Neural progenitor cell (in vitro differentiated cells): ENCODE measurements at regions not wholly inside any gene's neighbourhood (a gene's known extent, or its start where the extent isn't known, plus 50 kb on each side); places are given as distances from the start of the nearest gene placed in this dataset.

Source experiments
- EZH2 ChIP-seq: fragments of 200-600 bp; sonication (generic); IDR thresholded peaks from 2 replicates; pipeline ENCODE4 v1.6.1; 2017; ENCODE audit warnings: antibody characterized with exemption, mild to moderate bottlenecking, moderate library complexity
- EZH2phosphoT487 ChIP-seq: fragments of 200-600 bp; sonication (generic); IDR thresholded peaks from 2 replicates; pipeline ENCODE4 v1.6.1; 2017; ENCODE audit warnings: antibody characterized with exemption
- TF ChIP-seq, protein P1 (sequence below): fragments of 200-600 bp; sonication (generic); IDR thresholded peaks from 2 replicates; pipeline ENCODE4 v1.5.1; 2017; ENCODE audit warnings: antibody characterized with exemption, mild to moderate bottlenecking

DNA sequence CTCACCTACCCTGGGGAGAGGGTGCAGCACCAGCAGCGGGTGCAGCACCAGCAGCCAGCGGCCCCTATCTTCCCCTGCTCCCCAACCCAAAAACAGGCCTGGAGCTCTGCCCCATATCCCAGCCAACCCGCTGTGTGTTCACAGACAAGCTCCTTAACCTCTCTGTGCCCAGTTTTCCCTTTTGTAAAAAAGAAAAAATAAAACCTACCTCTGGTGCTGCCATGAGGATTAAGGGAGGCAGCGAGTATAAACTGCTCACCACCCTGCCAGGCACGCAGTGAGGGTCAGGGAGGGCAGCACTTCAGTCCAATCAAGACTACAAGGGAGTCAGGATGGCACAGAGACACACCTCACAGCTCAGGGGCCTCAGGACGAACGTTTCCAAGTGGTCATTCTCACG is 163.3 kb downstream of the NUP210 start:
- no peak for TF ChIP-seq EZH2phosphoT487
- TF ChIP-seq, protein P1, sequence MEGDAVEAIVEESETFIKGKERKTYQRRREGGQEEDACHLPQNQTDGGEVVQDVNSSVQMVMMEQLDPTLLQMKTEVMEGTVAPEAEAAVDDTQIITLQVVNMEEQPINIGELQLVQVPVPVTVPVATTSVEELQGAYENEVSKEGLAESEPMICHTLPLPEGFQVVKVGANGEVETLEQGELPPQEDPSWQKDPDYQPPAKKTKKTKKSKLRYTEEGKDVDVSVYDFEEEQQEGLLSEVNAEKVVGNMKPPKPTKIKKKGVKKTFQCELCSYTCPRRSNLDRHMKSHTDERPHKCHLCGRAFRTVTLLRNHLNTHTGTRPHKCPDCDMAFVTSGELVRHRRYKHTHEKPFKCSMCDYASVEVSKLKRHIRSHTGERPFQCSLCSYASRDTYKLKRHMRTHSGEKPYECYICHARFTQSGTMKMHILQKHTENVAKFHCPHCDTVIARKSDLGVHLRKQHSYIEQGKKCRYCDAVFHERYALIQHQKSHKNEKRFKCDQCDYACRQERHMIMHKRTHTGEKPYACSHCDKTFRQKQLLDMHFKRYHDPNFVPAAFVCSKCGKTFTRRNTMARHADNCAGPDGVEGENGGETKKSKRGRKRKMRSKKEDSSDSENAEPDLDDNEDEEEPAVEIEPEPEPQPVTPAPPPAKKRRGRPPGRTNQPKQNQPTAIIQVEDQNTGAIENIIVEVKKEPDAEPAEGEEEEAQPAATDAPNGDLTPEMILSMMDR = no peak
- TF ChIP-seq EZH2 = no peak
